Caco-2 (cell line): ENCODE measurements at regions not wholly inside any gene's neighbourhood (a gene's known extent, or its start where the extent isn't known, plus 50 kb on each side); places are given as distances from the start of the nearest gene placed in this dataset.

Experiments
- BruUV-seq: library from RNA; stranded (reverse); fragments of 400-500 nt; replicated peaks from 2 replicates; lab custom pipeline; 2021; lab: Mats Ljungman, UMichigan
- CTCF ChIA-PET: fragments of 300-600 bp; sonication (Branson Sonifier 250); formaldehyde crosslinking; loops from one replicate; lab custom pipeline; 2022; ENCODE audit warnings: antibody characterized with exemption; lab: Charles Lee
- POLR2A ChIA-PET: fragments of 300-600 bp; sonication (Branson Sonifier 250); formaldehyde crosslinking; loops from one replicate; lab custom pipeline; 2022; ENCODE audit warnings: antibody characterized with exemption; lab: Charles Lee
- DNase-seq, 2 experiments: peaks; one replicate each; pipeline versions ENCODE4 v3.0.0 to v3.0.0-alpha.2; 2020 to 2022
- H3K27me3 ChIP-seq: replicated peaks from 2 replicates; pipeline ENCODE4 v1.6.0; 2011; ENCODE audit warnings: low read length; ENCODE audit not compliant: control insufficient read depth, insufficient read depth
- H3K36me3 ChIP-seq: 2 replicates; pipeline ENCODE4 v1.5.1; 2011; ENCODE audit warnings: low read length; ENCODE audit not compliant: control insufficient read depth, insufficient read depth
- H3K4me1 ChIP-seq: fragments of 250-450 bp; sonication (Bioruptor Pico); 2 replicates; pipeline ENCODE4 v1.5.1; 2020; ENCODE audit warnings: mild to moderate bottlenecking
- H3K4me3 ChIP-seq: 2 replicates; pipeline ENCODE4 v1.5.1; 2011; ENCODE audit warnings: low read depth, mild to moderate bottlenecking, control low read depth, low read length
- H3K9me3 ChIP-seq: fragments of 250-450 bp; sonication (Bioruptor Pico); 2 replicates; pipeline ENCODE4 v1.5.1; 2020; ENCODE audit warnings: mild to moderate bottlenecking, moderate library complexity
- H3K27ac Mint-ChIP-seq: one replicate; pipeline ENCODE4 v1.8.0; 2022; ENCODE audit warnings: mixed read lengths; ENCODE audit not compliant: unreplicated experiment
- H3K27me3 Mint-ChIP-seq: one replicate; pipeline ENCODE4 v1.8.0; 2022; ENCODE audit warnings: mixed read lengths; ENCODE audit not compliant: insufficient read depth, unreplicated experiment
- H3K36me3 Mint-ChIP-seq: one replicate; pipeline ENCODE4 v1.8.0; 2022; ENCODE audit warnings: mild to moderate bottlenecking, mixed read lengths; ENCODE audit not compliant: insufficient read depth, unreplicated experiment
- H3K4me1 Mint-ChIP-seq: one replicate; pipeline ENCODE4 v1.8.0; 2022; ENCODE audit warnings: low read depth, mixed read lengths; ENCODE audit not compliant: unreplicated experiment
- H3K4me3 Mint-ChIP-seq: one replicate; pipeline ENCODE4 v1.8.0; 2022; ENCODE audit warnings: mild to moderate bottlenecking, moderate library complexity, mixed read lengths; ENCODE audit not compliant: unreplicated experiment
- H3K9me3 Mint-ChIP-seq: one replicate; pipeline ENCODE4 v1.8.0; 2022; ENCODE audit warnings: mixed read lengths; ENCODE audit not compliant: unreplicated experiment
- CTCF ChIP-seq, 2 experiments: fragments of 200-600 bp in 1 of 2; IDR thresholded peaks; 1 replicate in 1 of 2; 2 replicates in 1 of 2; pipeline versions ENCODE4 v1.5.1 to v1.8.0; 2011 to 2022; ENCODE audit warnings: antibody characterized with exemption in 1 of 2, control low read depth in 1 of 2, inconsistent platforms in 1 of 2, low read depth in 1 of 2, low read length in 1 of 2, mild to moderate bottlenecking in 1 of 2, moderate library complexity in 1 of 2; ENCODE audit not compliant: insufficient read depth in 1 of 2, severe bottlenecking in 1 of 2, unreplicated experiment in 1 of 2
- intact Hi-C: fragments of 100-400 bp; cut with micrococcal nuclease; formaldehyde crosslinking; loops from one replicate; pipeline ENCODE4 v1.10.0; 2022; ENCODE audit not compliant: unreplicated experiment

GRCh38 chr7:110007320-110008063 is 1083.4 kb upstream of the LRRN3 start:
- POLR2A ChIA-PET = no interaction called here
- H3K27me3 Mint-ChIP-seq = no peaks in the 10 kb centered on the region

GRCh38 chr7:110010359-110010758 is 1080.6 kb upstream of the LRRN3 start:
- Histone ChIP-seq H3K27me3 (no peaks in the 10 kb centered on the region), H3K4me1 (peaks cover 10% of the 10 kb centered on the region; the same call in 1 of the 2 replicates), H3K36me3 (no peaks in the 10 kb centered on the region), H3K9me3 (no peaks in the 10 kb centered on the region), H3K4me3 (no peak overlapping the region)
- peaks cover 16% of the 10 kb centered on the region for H3K4me1 Mint-ChIP-seq
- no peak overlapping the region for H3K27ac Mint-ChIP-seq
- ChIA-PET CTCF (no interaction called here), POLR2A (no interaction called here)
- intact Hi-C loops = loop anchor here (10.0 kb wide), 1 partner anchor 434 kb away; no protein-coding TSS in a partner anchor
- BruUV-seq = no TSS peak
- DNase-seq = peak in 1 of 2 experiments; percentile 10
- no peak for TF ChIP-seq CTCF (IDR thresholded peaks at IDR 0.05; ENCODE audit: insufficient read depth in 1 of 2, low read depth in 1 of 2, low read length in 1 of 2, severe bottlenecking in 1 of 2, unreplicated experiment in 1 of 2)
- no peaks in the 10 kb centered on the region for H3K27me3 Mint-ChIP-seq
- H3K36me3 Mint-ChIP-seq = no peaks in the 10 kb centered on the region
- H3K9me3 Mint-ChIP-seq = no peaks in the 10 kb centered on the region
- H3K4me3 Mint-ChIP-seq = no peak overlapping the region

More at GRCh38 chr7:110007320-110008063, 1083.4 kb upstream of the LRRN3 start:
- no TSS peak for BruUV-seq
- intact Hi-C loops = loop anchor here (10.0 kb wide), 1 partner anchor 143 kb away; no protein-coding TSS in a partner anchor
- Mint-ChIP-seq H3K36me3 (no peaks in the 10 kb centered on the region), H3K4me3 (no peak overlapping the region), H3K27ac (no peak overlapping the region), H3K9me3 (no peaks in the 10 kb centered on the region), H3K4me1 (peaks cover 4% of the 10 kb centered on the region)
- Histone ChIP-seq H3K4me3 (no peak overlapping the region), H3K9me3 (no peaks in the 10 kb centered on the region), H3K36me3 (no peaks in the 10 kb centered on the region), H3K4me1 (no peaks in the 10 kb centered on the region), H3K27me3 (no peaks in the 10 kb centered on the region)
- CTCF ChIA-PET = interaction anchor here (0.7 kb wide), 1 partner anchor 77 kb away, joined by 3 read pairs; no protein-coding TSS in a partner anchor
- no peak for TF ChIP-seq CTCF (IDR thresholded peaks at IDR 0.05; ENCODE audit: insufficient read depth in 1 of 2, low read depth in 1 of 2, low read length in 1 of 2, severe bottlenecking in 1 of 2, unreplicated experiment in 1 of 2)
- no peak for DNase-seq

- CTCF ChIA-PET = no interaction called here
- Mint-ChIP-seq H3K36me3 (no peaks in the 10 kb centered on the region), H3K4me1 (peaks cover 14% of the 10 kb centered on the region), H3K27me3 (no peaks in the 10 kb centered on the region), H3K9me3 (no peaks in the 10 kb centered on the region), H3K4me3 (no peak overlapping the region), H3K27ac (no peak overlapping the region)
- no peak for TF ChIP-seq CTCF (IDR thresholded peaks at IDR 0.05; ENCODE audit: insufficient read depth in 1 of 2, low read depth in 1 of 2, low read length in 1 of 2, severe bottlenecking in 1 of 2, unreplicated experiment in 1 of 2)
- intact Hi-C loops = loop anchor here (10.0 kb wide), 1 partner anchor 427 kb away; no protein-coding TSS in a partner anchor
- Histone ChIP-seq H3K4me3 (no peak overlapping the region), H3K9me3 (no peaks in the 10 kb centered on the region), H3K36me3 (no peaks in the 10 kb centered on the region), H3K4me1 (peaks cover 10% of the 10 kb centered on the region; the same call in 1 of the 2 replicates), H3K27me3 (no peaks in the 10 kb centered on the region)
- BruUV-seq = no TSS peak
- DNase-seq = no peak
- POLR2A ChIA-PET = no interaction called here
Observed at GRCh38 chr7:110017405-110017804, 1073.5 kb upstream of the LRRN3 start.
